Right forelimb (tissue), 1 donor: ENCODE measurements at regions not wholly inside any gene's neighbourhood (a gene's known extent, or its start where the extent isn't known, plus 50 kb on each side); places are given as distances from the start of the nearest gene placed in this dataset.
"Not testable (repeated sequence)": the region's sequence is repeated elsewhere in the genome, so short reads cannot be mapped to it uniquely, and the experiment has no call there.

Experiments used
- DNase-seq: peaks from one replicate; pipeline ENCODE4 v3.0.0-alpha.2; 2018

DNA sequence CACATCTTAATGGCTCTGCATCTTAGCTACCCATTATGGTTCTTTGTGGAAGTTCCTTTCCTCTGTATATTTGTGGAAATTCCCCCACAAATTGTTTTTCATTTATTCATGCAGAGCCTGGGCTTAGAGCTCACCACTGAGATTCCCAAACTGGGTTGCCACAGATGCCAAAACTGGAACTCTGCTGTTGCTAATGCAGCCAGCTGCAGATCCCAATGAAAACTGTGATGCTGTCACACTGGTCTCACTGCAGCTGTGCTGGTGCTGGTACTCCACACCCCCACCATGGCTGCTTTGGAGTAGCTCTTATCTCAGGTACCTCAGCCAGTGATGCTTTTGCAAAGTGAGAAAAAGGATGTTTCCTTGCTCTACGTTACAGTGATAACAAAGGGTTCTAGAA, 87.7 kb downstream of the DCK start:
- DNase-seq, result no peak

DNA sequence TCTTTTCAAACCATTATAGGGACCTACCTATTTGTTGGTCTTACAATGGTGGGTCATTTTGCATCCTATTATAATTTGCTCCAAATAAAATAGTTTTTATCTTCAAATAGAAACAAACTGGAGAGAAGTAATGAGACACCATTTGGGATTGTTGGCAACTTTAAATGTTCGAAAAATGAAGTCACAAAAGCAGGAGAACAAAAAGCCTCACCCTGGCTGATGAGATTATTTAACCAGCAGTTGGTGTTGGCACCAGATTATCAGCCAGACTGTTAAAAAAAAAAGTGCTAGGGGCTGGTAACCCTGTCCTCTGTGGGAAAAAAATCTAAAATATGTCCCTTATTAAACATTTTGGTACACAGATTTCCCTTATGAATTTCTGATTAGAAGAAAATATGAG, 100.3 kb downstream of the DCK start:
- no peak for DNase-seq

DNA sequence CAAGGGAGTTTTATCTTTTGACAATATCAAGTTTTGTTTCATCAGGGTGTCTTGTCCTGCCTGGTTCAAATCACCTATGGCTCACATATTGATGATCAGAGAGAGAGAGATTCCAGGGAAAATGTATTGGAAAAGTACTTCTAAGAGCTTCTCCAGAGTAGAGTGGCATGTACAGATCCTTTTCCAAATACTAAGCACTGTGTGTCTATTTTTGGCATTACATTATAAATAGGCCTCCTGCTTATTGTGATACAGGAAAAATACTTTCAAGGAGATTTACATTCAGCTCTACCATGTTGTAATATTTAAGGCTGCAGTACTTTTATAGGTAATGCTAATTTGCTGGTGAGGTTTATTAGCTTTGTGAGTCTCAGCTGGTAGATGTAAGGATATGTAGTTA, 100.8 kb downstream of the DCK start:
- no peak for DNase-seq

DNA sequence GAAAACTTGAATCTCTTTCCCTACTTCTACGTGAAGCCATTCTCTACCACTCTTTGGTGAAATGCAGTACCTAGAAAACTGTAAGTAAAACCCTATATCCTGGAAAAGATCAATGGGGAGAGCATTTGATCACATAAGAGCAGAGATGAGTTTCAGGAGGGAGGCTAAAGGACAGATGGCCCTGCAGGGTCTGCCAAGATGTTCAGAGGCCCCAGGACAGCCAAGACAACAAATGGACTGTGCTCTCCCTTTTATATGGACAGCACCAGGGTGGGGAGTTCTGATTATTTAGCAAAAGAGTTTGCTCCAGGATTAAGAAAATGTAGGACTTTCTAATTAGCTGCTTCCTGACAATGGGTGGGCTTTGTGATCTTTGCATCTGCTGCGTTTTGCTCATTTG, 101.7 kb downstream of the DCK start:
- DNase-seq, result no peak

DNA sequence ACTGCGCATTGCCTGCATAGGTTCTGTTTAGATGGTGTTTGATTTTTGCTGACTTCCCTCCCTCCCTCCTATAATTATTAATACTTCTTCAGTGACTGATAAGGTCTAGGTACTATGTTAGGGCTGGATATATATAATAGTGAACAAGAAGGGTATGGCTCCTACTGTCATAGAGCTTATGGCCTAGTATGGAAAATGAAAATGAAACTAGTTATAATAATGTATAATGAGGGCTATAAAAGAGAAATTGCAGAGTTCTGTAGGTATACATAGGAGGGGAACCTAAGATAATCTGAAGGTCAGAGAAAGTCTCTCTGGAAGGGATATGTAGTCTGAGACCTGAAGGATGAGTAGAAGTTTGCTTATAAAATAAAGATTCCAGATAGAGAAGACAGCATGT, 102.1 kb downstream of the DCK start:
- no peak for DNase-seq

DNA sequence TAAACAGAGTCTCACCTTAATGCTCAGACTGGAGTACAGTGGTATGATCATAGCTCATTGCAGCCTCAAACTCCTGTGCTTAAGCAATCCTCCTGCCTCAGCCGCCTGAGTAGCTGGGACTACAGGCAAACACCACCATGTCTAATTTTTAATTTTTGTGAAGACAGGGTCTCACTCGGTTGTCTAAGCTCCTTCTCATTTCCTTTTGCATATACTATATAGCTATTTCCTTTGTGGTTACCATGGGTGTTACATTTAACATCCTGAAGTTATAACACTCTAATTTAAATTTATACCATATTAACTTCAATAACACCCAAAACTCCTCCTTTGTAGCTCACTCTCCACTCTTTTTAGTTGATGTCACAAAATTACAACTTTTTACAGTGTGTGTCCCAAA, 114.3 kb downstream of the DCK start:
- DNase-seq, result no peak

DNA sequence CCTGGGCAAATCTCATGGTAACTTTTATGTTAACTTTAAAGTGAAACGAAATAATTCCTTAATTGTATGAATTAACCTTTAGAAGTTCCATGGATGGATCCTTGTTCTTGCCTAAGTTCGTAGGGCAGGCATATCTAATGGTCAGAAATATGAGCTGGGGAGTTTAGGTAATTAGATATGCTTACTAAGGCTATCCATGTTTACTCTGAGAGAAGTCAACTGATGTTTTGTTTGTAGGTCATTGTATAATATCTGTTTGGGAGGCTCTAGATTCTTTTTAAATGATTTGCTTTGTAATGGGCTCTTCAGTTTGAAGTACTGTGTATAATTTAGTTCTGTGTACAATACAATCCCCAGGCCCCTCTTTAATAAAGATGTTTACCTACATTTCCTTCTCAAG, 117.0 kb downstream of the DCK start:
- no peak for DNase-seq

DNA sequence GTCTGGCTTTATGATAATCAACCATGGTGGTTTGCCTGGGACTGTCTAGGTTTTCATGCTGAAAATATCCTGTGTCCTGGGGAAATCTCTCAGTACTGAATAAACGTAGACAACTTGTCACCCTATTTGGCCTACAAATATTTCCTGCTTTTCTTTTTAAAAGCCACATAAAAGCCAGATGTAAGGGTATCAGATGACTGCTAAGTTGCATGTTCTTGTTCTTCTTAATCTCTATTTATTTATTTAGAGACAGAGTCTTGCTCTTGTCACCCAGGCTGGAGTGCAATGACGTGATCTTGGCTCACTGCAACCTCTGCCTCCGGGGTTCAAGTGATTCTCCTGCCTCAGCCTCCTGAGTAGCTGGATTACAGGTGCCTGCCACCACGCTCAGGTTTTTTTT, 117.7 kb downstream of the DCK start:
- DNase-seq, result not testable (repeated sequence)

DNA sequence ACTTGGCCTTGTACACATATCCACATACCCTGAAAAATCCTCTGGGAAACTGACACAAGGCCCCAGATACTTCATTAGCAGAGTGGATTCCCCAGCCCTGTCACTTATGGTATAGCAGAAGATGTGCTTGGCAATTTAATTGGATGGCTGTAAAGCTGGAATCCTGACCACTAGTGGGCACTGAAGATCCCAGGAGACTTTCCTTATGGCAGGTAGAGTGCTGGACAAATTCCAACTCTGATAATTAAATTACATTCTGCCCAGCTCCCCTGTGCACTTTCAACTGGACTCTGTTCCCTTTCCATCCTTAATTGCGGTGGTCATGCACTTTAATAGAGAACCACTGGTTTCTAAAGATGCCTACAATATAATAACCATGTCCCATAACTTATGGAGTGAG, 119.8 kb downstream of the DCK start:
- DNase-seq, result no peak

DNA sequence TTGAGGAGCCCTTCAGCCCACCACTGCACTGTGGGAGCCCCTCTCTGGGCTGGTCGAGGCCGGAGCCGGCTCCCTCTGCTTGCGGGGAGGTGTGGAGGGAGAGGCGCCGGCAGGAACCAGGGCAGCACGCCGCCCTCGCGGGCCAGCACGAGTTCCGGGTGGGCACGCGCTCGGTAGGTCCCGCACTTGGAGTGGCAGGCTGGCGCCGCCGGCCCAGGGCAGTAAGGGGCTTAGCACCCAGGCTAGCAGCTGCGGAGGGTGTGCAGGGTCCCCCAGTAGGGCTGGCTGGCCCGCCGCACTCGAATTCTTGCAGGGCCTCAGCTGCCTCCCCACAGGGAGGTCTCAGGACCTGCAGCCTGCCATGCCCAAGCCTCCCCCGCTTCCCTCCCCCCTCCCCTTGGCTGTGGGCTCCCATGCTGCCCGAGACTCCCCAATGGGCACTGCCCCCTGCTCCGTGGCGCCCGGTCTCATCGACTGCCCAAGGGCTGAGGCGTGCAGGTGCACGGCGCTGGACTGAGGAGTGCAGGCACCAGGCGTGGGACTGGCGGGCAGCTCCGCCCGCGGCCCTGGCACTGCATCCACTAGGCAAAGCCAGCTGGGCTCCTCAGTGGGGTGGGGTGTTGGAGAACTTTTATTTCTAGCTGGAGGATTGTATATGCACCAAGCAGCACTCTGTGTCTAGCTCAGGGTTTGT, 127.5 kb downstream of the DCK start:
- DNase-seq, result no peak

DNA sequence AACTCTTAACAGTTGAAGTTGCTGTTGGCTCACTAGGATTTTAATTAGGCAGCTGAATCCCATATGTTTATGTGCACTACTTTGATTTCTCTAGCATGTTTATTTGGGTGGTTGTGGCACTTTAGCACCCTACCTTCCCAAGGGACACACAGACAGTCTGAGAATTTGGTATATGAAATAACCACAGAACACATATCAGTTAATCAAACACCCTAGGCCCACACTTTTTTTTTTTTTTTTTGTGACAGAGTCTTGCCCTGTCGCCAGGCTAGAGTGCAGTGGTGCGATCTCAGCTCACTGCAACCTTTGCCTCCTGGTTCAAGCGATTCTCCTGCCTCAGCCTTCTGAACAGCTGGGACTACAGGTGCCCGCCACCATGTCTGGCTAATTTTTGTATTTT, 130.5 kb downstream of the DCK start:
- no peak for DNase-seq

DNA sequence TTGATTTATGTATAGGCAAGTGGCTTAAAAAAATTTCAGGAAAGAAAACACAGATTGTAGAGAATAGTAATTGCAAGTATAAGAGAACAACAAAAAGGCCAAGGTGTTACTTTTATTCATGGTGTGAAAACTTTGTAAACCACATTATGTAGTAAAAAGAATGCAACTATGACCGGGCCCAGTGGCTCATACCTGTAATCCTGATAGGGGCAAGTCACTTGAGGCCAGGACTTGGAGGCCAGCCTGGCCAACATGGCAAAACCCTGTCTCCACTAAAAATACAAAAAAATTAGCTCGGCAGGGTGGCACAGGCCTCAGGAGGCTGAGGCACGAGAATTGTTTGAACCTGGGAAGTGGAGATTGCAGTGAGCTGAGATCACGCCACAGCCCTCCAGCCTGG, 131.7 kb downstream of the DCK start:
- no peak for DNase-seq

DNA sequence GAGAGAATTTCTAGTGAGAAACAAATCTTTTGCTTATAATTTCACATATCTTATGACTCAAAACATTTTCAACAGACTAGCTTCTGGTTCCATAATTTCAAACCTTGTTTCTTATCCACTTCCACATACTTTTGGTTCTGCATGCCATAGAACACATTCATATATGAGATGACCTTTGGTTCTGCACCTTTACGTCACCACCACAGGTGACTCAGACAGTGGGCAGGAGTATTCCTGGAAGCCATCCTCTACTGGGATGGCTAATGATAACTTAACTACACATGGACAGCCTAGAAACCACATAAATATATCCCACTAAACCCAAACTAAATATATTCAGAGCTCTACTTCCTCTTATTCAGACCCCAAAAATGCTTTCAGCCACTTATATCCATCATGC, 133.3 kb downstream of the DCK start:
- no peak for DNase-seq

DNA sequence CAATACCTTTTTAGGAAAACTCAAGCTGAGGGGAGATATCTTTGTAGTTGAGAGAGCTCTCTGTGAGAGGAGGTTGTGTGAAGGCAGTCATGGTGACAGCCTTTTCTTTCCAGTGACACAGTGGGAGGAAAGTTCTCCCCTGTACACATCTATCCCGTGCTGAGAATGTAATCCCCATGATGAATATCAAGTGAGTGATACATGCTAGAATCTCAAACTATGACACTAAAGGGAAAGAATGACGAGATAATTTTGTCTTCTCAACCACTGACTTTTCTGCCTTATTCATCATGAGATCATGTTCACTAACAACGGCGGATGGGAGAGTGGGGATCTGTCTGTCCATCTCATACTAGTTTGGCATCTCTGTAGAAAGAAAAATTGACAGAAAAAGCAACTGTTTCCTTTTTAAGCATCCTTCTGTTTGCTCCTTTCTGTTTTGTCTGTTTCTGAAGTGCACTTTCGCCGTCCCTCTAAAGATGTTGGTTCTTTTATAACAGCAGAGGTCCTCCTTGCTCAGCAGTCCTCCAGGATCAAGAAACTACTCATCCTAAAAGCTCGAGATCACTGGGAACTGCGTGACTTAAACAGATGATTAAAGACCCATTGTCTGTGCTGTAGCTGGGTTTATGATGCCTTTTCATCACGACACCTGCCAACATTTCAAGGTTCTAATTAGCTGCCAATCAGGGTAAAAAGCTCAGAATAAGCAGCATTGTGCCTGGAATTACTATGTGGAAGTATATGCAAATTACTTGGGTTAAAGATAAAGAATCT, 137.6 kb downstream of the DCK start:
- no peak for DNase-seq

DNA sequence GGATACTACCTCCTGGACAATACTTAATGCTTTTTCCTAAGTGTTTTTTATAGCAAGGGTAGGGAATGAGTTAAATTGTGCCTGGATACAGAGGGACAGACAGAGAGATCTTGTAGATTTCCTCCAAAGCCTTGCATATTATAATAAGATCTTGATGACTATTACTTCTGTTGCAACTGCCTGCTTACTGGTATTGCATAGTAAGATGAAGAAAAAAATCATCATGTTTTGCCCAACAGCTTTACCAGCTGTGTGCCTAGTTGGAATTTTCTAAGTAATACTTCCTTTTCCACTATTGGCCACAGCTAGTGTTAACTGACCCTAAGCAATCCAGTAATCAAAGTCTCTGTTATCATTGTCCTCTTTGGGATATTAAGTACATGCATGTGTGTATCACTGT, 139.0 kb downstream of the DCK start:
- DNase-seq, result no peak

DNA sequence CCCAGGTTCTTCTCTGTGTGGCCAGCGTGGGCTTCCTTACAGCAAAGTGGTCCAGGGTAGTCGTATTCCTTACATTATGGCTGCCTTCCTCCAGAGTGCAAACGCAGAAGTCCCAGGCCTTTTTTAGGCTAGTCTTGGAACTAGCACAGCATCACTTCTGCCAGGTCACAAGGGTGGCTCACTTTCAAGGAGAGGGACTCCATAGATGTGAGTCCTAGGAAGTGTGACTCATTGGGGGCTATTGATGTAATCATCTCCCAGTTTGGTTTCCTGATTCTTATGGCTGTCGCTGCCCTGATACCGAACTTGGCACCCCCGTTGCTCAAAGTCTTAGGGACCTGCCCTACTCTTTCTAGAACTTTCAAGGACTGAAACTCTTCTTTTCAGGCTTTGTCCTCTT, 140.0 kb downstream of the DCK start:
- no peak for DNase-seq

DNA sequence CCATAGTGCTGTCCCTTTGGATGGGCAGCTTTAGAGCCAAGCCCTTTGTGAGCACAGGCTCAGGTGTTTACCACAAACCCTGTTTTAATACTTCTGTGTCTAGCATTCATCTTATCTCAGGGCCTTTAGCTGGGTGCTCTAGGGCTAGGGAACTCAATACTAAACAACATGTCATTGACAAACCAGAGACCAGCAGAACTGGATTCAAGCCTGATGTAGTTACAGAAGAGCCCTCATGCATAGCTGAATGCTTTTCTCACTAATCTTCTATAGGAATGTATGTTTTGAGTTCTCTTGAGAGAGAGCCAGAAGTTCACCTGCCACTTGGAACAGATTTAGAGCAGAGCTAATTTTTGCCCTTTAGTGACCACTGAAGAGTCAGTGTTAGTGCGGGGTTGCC, 142.6 kb downstream of the DCK start:
- DNase-seq, result no peak

DNA sequence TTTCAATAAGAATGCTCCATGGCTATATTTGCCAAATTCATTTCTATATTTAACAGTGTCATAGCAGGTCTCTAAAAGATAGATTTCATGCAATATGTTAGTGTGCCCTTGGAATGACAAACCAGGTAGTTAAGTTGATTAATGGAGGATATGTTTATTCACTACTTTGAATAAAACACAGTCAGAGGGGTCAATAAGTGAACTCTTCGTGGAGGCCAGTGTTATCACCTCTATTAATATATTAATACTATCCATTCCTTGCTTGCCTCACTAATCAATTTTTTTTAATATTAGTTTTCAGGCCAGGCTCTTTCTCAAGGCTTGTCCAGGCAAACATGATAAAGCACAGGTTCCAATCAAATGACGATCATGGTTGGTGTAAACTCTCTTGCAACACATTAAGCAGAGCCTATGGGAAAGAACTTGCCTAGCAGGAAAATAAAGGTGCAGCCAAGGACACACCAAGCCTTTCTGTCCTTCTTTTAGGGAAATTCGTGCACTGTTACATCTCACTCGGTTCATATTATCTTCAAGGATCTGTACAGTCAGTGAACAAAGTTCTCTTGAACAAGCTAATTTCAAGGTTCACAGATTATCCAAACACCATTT, 144.7 kb downstream of the DCK start:
- no peak for DNase-seq

DNA sequence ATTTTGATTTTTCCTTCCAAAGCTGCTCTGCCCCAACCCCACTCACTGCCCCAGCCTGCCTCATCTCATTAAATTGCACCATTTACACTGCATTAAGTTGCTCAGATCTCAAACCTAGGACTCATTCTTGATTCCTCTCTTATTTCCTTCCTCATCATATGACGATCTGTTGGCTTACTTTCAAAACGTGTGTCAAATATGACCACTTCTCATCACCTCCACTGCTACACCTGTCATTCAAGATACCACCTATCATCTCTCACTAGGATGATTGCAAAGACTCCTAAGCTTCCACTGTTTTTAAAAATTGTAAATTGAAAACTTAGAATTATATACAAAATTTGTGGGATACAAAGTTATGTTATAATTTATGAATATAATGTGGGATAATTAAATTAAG, 147.1 kb downstream of the DCK start:
- no peak for DNase-seq

DNA sequence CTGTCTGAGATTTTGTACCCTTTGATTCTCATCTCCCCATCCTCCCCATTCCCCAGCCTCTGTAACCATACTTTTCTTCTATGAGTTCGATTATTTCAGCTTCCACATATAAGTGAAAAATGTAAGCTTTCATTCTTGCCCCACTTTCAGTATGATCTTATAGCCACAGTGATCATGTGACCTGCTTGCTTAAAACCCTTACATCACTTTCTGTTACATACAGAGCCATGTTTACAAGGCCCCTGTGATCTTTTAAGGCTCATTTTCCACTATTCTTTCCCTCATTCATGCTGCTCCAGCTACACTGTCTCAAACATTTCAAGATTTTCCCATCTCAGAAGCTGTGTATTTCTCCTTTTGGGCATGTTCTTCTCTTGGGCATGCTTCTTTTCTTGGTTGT, 147.7 kb downstream of the DCK start:
- DNase-seq, result no peak

DNA sequence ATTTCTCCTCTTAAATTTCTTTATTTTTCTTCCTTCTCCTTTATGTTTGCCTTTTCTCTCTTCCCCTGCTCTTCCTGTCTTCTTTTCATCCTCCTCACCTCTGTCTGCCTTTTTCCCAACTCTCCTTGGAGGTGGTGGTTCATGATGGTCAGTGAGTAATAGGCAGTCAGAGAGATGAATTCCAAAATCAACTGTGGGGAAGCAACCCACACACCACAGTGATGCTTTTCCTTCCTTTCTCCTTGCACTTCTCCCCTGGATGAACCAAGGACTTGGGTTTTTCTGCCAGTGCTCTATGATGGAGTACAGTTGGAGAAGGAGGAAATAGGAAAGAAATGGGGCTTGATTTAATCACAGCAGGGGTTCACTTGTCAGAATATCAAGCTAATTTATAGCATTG, 153.8 kb downstream of the DCK start:
- DNase-seq, result no peak

DNA sequence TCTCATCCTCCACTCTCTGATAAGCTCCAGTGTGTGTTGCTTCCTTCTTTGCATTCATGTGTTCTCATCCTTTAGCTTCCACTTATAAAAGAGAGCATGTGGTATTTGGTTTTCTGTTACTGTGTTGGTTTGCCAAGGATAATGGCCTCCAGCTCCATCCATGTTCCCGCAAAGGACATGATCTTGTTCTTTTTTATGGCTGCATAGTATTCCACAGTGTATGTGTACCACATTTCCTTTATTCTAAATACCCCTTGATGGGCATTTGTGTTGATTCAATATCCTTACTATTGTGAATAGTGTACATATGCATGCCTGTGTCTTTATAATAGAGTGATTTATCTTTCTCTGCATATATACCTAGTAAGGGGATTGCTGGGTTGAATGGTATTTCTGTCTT, 155.1 kb downstream of the DCK start:
- no peak for DNase-seq

DNA sequence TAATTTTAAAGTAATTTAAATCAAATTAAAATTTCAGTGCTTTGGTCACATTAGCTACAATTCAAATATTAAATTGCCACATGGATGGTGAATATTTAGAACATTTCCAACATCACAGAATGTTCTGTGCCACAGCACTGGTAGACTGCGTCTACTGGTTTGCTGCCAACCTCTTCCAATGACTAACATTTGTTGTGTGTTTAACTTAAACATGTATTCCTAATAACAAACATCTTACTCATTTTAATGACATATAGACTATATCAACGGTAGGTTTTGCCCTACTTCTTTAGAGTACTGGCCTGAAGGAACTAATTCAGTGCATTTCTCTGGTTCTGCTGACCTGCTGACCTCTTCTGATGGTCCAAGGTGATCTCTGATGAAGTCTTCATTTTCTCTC, 157.6 kb downstream of the DCK start:
- no peak for DNase-seq

DNA sequence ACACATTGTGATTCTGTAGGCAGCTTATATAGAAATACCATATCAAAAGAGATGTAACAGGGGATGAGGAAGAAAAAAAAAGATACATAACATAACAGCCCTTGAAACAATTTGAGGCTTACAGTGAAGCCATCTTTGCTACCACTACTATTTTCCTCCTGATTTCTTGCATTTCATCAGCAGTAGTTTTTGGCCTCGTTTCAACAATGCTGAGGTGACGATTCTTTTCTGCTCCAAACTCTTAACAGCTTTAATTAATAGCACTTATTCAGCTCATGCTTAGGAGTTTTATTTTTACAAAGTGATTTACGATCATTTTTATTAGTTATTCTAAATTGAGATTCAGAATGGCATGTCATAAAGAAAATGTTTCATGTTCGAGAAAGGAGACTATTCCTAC, 163.2 kb downstream of the DCK start:
- no peak for DNase-seq

DNA sequence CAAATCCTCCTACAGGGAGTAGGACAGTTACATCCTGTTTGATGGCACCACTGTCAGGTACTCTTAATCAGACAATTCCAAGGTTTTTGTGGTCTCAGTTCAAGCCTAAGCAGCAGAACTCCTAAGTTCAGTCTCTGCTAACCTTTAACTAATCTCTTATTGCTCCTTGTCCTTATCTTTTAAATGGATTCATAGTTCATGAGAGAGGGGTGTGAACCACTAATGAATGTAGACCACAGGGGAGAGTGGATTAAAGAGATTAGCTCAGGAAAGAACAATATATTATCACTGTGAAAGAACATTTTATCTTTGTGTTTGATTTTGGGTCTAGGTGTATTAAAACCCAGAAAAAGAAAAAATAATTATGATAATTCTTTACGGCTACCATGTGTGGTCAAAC, 168.9 kb downstream of the DCK start:
- DNase-seq, result no peak
